Neuronal stem cell (in vitro differentiated cells): ENCODE measurements at regions not wholly inside any gene's neighbourhood (a gene's known extent, or its start where the extent isn't known, plus 50 kb on each side); places are given as distances from the start of the nearest gene placed in this dataset.

Source experiments
- DNase-seq: peaks from one replicate; pipeline ENCODE4 v3.0.0-alpha.2; 2013; ENCODE audit warnings: low spot score
- H2AFZ ChIP-seq: one replicate; pipeline ENCODE4 v1.6.1; 2013; ENCODE audit warnings: mild to moderate bottlenecking, low read length, inconsistent platforms
- H2AK5ac ChIP-seq: 2 replicates; pipeline ENCODE4 v1.6.1; 2013; ENCODE audit warnings: low read depth, mild to moderate bottlenecking, inconsistent platforms, low read length, moderate library complexity, mixed read lengths
- H2BK120ac ChIP-seq: 2 replicates; pipeline ENCODE4 v1.6.1; 2013; ENCODE audit warnings: low read depth, mild to moderate bottlenecking, inconsistent platforms, low read length, moderate library complexity, mixed read lengths
- H2BK12ac ChIP-seq: one replicate; pipeline ENCODE4 v1.6.1; 2013; ENCODE audit warnings: low read length, inconsistent platforms
- H2BK15ac ChIP-seq: 2 replicates; pipeline ENCODE4 v1.6.1; 2013; ENCODE audit warnings: mild to moderate bottlenecking, low read length, inconsistent platforms, mixed read lengths
- H2BK5ac ChIP-seq: one replicate; pipeline ENCODE4 v1.6.1; 2013; ENCODE audit warnings: inconsistent platforms, mild to moderate bottlenecking, low read length, moderate library complexity
- H3K14ac ChIP-seq: one replicate; pipeline ENCODE4 v1.6.1; 2013; ENCODE audit warnings: low read length, inconsistent platforms
- H3K18ac ChIP-seq: 2 replicates; pipeline ENCODE4 v1.6.1; 2013; ENCODE audit warnings: low read length, inconsistent platforms
- H3K23ac ChIP-seq: 2 replicates; pipeline ENCODE4 v1.6.1; 2013; ENCODE audit warnings: low read depth, mild to moderate bottlenecking, mixed read lengths, low read length, inconsistent platforms; ENCODE audit not compliant: poor library complexity
- H3K27ac ChIP-seq: replicated peaks from 3 replicates; pipeline ENCODE4 v1.5.1; 2013; ENCODE audit warnings: low read length, inconsistent platforms
- H3K27me3 ChIP-seq, 3 experiments: 2 replicates each; pipeline ENCODE4 v1.6.1; 2013; ENCODE audit warnings: low read length in 3 of 3, mild to moderate bottlenecking in 2 of 3, inconsistent platforms in 1 of 3, low read depth in 1 of 3, mixed read lengths in 1 of 3, moderate library complexity in 1 of 3; ENCODE audit not compliant: control insufficient read depth in 3 of 3, insufficient read depth in 3 of 3
- H3K36me3 ChIP-seq, 2 donors: replicated peaks in 1 of 2; 2 replicates each; pipeline ENCODE4 v1.6.1; 2013; ENCODE audit warnings: low read length in 2 of 2; ENCODE audit not compliant: control insufficient read depth in 2 of 2, insufficient read depth in 2 of 2
- H3K4ac ChIP-seq: 2 replicates; pipeline ENCODE4 v1.6.1; 2013; ENCODE audit warnings: inconsistent platforms, mild to moderate bottlenecking, low read length, moderate library complexity
- H3K4me1 ChIP-seq, 2 donors: 1 replicate in 1 of 2; 2 replicates in 1 of 2; pipeline ENCODE4 v1.6.1; 2013; ENCODE audit warnings: low read length in 2 of 2, low read depth in 1 of 2; ENCODE audit not compliant: control insufficient read depth in 2 of 2, insufficient read depth in 1 of 2
- H3K4me2 ChIP-seq: one replicate; pipeline ENCODE4 v1.6.1; 2013; ENCODE audit warnings: mild to moderate bottlenecking, low read length, inconsistent platforms; ENCODE audit not compliant: insufficient read depth, poor library complexity, severe bottlenecking
- H3K4me3 ChIP-seq, 2 donors: 2 replicates each; pipeline ENCODE4 v1.5.1; 2013; ENCODE audit warnings: low read length in 2 of 2, mild to moderate bottlenecking in 2 of 2, inconsistent platforms in 1 of 2, moderate library complexity in 1 of 2
- H3K79me1 ChIP-seq: one replicate; pipeline ENCODE4 v1.6.1; 2013; ENCODE audit warnings: low read depth, mild to moderate bottlenecking, inconsistent platforms, low read length, moderate library complexity
- H3K9ac ChIP-seq: one replicate; pipeline ENCODE4 v1.6.1; 2013; ENCODE audit warnings: mild to moderate bottlenecking, low read depth, low read length, inconsistent platforms; ENCODE audit not compliant: poor library complexity
- H3K9me3 ChIP-seq, 2 donors: replicated peaks in 1 of 2; 2 replicates each; pipeline versions ENCODE3 to v1.6.1; 2013; ENCODE audit warnings: low read length in 2 of 2, mild to moderate bottlenecking in 2 of 2, inconsistent platforms in 1 of 2, low read depth in 1 of 2, mixed read lengths in 1 of 2, moderate library complexity in 1 of 2; ENCODE audit not compliant: control insufficient read depth in 2 of 2, insufficient read depth in 1 of 2
- H4K8ac ChIP-seq: one replicate; pipeline ENCODE4 v1.6.1; 2013; ENCODE audit warnings: low read depth, mild to moderate bottlenecking, inconsistent platforms, low read length, moderate library complexity
- H4K91ac ChIP-seq: one replicate; pipeline ENCODE4 v1.6.1; 2013; ENCODE audit warnings: low read length, low read depth, mild to moderate bottlenecking, inconsistent platforms; ENCODE audit not compliant: poor library complexity
- WGBS, 2 donors: extraction: QIAGEN DNeasy Blood & Tissue Kit; methylation state at CpG; one replicate each; pipeline ENCODE4 v1.1.7; 2013; ENCODE audit warnings: missing lambda C conversion rate in 2 of 2, mixed read lengths in 1 of 2; ENCODE audit not compliant: insufficient read length in 2 of 2, insufficient replicate concordance in 1 of 2; ENCODE audit errors: extremely low coverage in 2 of 2; 5-methylcytosine and 5-hydroxymethylcytosine counted together

DNA sequence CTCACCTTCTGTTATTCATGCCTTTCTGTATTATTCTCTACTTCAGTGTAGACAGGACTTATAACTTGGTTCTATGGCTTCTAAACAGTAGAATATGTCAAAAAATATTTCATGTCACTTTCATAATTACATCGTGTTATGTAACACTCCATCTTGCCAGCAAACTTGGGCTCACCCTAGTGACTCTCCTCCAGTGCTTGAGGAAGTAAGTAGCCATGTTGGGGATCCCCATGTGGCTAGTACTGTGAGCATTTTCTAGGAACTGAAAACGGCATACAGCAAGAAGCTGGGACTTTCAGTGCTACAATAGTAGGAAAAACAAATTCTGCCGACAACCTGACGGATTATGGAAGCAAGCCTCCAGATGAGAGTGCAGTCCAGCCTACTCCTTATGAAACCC lies 495.6 kb downstream of the SLITRK6 start:
- Histone ChIP-seq H2BK5ac (no peak overlapping the region), H3K27me3 (no peaks in the 10 kb centered on the region), H3K14ac (no peak overlapping the region), H3K18ac (no peak overlapping the region), H4K8ac (no peak overlapping the region), H3K4ac (no peak overlapping the region), H2BK15ac (no peak overlapping the region), H3K4me1 (no peaks in the 10 kb centered on the region), H3K4me3 (no peak overlapping the region), H2AK5ac (no peak overlapping the region), H3K27ac (no peak overlapping the region), H2BK120ac (no peak overlapping the region), H3K79me1 (no peaks in the 10 kb centered on the region), H3K36me3 (no peaks in the 10 kb centered on the region), H2AFZ (no peak overlapping the region), H2BK12ac (no peak overlapping the region), H3K4me2 (no peak overlapping the region), H3K9ac (no peak overlapping the region), H3K23ac (no peak overlapping the region), H3K9me3 (no peaks in the 10 kb centered on the region), H4K91ac (no peak overlapping the region)
- no CpG with 5 or more reads among the region's 4 CpGs for WGBS, 2 donors
- DNase-seq = no peak

DNA sequence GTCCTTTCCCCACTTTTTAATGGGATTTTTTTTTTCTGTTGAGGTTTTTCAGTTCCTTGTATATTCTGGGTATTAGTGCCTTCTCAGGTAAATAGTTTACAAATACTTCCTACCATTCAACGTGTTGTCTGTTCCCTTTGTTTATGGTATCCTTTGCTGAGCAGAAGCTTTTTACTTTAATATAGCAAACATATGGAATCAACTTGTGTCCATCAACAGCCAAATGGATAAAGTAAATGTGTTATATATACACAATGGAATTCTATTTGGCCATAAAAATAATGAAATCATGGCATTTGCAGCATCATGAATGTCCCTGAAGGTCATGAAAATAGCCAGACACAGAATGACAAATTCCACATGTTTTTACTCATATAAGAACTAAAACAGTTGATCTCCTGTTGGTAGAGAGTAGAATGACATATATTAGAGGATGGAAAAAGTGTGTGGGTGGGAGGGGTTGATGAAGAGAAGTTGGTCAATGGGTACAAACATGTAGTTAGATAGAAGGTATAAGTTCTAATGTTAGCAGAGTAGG lies 500.8 kb downstream of the SLITRK6 start:
- Histone ChIP-seq H3K79me1 (no peaks in the 10 kb centered on the region), H2BK5ac (no peak overlapping the region), H3K27me3 (no peaks in the 10 kb centered on the region), H3K23ac (no peak overlapping the region), H3K36me3 (no peaks in the 10 kb centered on the region), H2AK5ac (no peak overlapping the region), H3K4me1 (no peaks in the 10 kb centered on the region), H3K9me3 (no peaks in the 10 kb centered on the region), H3K18ac (no peak overlapping the region), H3K4me2 (no peak overlapping the region), H2AFZ (no peak overlapping the region), H3K4me3 (no peak overlapping the region), H3K14ac (no peak overlapping the region), H2BK12ac (no peak overlapping the region), H3K27ac (no peak overlapping the region), H4K91ac (no peak overlapping the region), H3K4ac (no peak overlapping the region), H3K9ac (no peak overlapping the region), H2BK15ac (no peak overlapping the region), H4K8ac (no peak overlapping the region), H2BK120ac (no peak overlapping the region)
- WGBS, 2 donors = no CpG with 5 or more reads among the region's 1 CpG
- DNase-seq = no peak

DNA sequence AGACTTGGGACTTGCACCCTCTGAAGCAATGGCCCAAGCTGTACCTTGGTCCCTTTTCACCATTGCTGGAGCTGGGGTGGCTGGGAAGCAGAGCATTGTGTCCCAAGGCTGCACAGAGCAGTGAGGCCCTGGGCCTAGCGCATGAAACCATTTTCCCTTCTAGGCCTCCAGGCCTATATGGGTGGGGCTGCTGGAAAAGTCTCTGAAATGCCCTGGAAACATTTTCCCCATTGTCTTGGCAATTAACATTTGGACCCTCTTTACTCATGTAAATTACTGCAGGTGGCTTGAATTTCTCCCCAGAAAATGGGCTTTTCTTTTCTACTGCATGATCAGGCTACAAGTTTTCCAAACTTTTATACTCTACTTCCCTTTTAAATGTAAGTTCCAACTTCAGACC lies 510.5 kb downstream of the SLITRK6 start:
- WGBS, 2 donors = no CpG with 5 or more reads among the region's 1 CpG
- Histone ChIP-seq H3K27me3 (no peaks in the 10 kb centered on the region), H2AK5ac (no peak overlapping the region)

DNA sequence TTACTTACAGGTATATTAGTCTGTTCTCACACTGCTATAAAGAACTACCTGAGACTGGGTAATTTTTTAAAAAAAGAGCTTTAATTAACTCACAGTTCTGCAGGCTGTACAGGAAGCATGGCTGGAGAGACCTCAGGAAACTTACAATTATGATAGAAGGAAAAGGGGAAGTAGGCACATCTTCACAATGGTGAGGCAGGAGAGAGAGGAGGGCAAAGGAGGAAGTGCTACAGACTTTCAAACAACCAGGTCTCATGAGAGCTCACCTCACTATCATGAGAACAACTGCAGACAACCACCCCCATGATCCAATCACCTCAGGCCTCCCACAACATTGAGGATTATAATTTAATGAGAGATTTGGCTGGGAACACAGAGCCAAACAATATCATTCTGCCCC lies 511.7 kb downstream of the SLITRK6 start:
- DNase-seq = no peak
- H2BK12ac ChIP-seq = no peak overlapping the region
- no peak overlapping the region for H3K4me3 ChIP-seq

More for the DNA sequence above, 510.5 kb downstream of the SLITRK6 start:
- Histone ChIP-seq H3K27ac (no peak overlapping the region), H2BK15ac (no peak overlapping the region), H2AFZ (no peak overlapping the region), H2BK120ac (no peak overlapping the region), H3K36me3 (no peaks in the 10 kb centered on the region), H3K79me1 (no peaks in the 10 kb centered on the region), H3K9me3 (no peaks in the 10 kb centered on the region), H2BK5ac (no peak overlapping the region), H4K8ac (no peak overlapping the region), H3K4me3 (no peak overlapping the region), H3K4me2 (no peak overlapping the region), H3K18ac (no peak overlapping the region), H4K91ac (no peak overlapping the region), H3K23ac (no peak overlapping the region), H3K9ac (no peak overlapping the region), H3K4ac (no peak overlapping the region), H3K4me1 (no peaks in the 10 kb centered on the region), H3K14ac (peak overlapping the region; percentile 94), H2BK12ac (no peak overlapping the region)
- no peak for DNase-seq

More for the DNA sequence above, 511.7 kb downstream of the SLITRK6 start:
- H3K36me3 ChIP-seq = no peaks in the 10 kb centered on the region
- no peak overlapping the region for H4K8ac ChIP-seq
- peaks cover 0 to 2% of the 10 kb centered on the region in 2 donors for H3K4me1 ChIP-seq
- no peak overlapping the region for H4K91ac ChIP-seq
- H3K9ac ChIP-seq = no peak overlapping the region
- H2BK120ac ChIP-seq = no peak overlapping the region
- H3K18ac ChIP-seq = no peak overlapping the region
- H3K27ac ChIP-seq = no peak overlapping the region
- no peak overlapping the region for H3K14ac ChIP-seq
- H2AFZ ChIP-seq = no peak overlapping the region
- no peaks in the 10 kb centered on the region for H3K27me3 ChIP-seq
- H3K9me3 ChIP-seq = no peaks in the 10 kb centered on the region
- no peak overlapping the region for H2AK5ac ChIP-seq
- H3K4ac ChIP-seq = no peak overlapping the region
- H3K23ac ChIP-seq = no peak overlapping the region
- no peak overlapping the region for H3K4me2 ChIP-seq
- no peaks in the 10 kb centered on the region for H3K79me1 ChIP-seq
- H2BK15ac ChIP-seq = no peak overlapping the region
- H2BK5ac ChIP-seq = no peak overlapping the region
